ENCODE measurements at regions not wholly inside any gene's neighbourhood (a gene's known extent, or its start where the extent isn't known, plus 50 kb on each side); places are given as distances from the start of the nearest gene placed in this dataset.

GRCh38 chrX:127177966-127178365, 358.4 kb downstream of the PRR32 start (continued):
- TF ChIP-seq, protein P1, sequence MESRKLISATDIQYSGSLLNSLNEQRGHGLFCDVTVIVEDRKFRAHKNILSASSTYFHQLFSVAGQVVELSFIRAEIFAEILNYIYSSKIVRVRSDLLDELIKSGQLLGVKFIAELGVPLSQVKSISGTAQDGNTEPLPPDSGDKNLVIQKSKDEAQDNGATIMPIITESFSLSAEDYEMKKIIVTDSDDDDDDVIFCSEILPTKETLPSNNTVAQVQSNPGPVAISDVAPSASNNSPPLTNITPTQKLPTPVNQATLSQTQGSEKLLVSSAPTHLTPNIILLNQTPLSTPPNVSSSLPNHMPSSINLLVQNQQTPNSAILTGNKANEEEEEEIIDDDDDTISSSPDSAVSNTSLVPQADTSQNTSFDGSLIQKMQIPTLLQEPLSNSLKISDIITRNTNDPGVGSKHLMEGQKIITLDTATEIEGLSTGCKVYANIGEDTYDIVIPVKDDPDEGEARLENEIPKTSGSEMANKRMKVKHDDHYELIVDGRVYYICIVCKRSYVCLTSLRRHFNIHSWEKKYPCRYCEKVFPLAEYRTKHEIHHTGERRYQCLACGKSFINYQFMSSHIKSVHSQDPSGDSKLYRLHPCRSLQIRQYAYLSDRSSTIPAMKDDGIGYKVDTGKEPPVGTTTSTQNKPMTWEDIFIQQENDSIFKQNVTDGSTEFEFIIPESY (IDR thresholded peaks at IDR 0.05; ENCODE audit: extremely low read depth, insufficient replicate concordance, low read length) = no peak
- TF ChIP-seq EGR1 (IDR thresholded peaks at IDR 0.05; ENCODE audit: low read depth) (no peak), TCF7L2 (IDR thresholded peaks at IDR 0.05; ENCODE audit: borderline replicate concordance, extremely low read depth, insufficient read depth, insufficient read length) (no peak), ATF3 (IDR thresholded peaks at IDR 0.05) (no peak)

- no peak for TF ChIP-seq JUND (IDR thresholded peaks at IDR 0.05)
- H3K9me2 ChIP-seq (ENCODE audit: insufficient read depth) = no peaks in the 10 kb centered on the region
- ChIA-PET CTCF (no interaction called here), RAD21 (ENCODE audit: low non-redundant PET in 1 of 2, low total read pairs in 2 of 2, uncharacterized antibody in 2 of 2, unreplicated experiment in 2 of 2) (no interaction called here), POLR2A (no interaction called here)
- no peaks in the 10 kb centered on the region for H3K4me1 ChIP-seq (ENCODE audit: control insufficient read depth in 1 of 2, insufficient read depth in 2 of 2, low read length in 2 of 2)
- H3K9ac ChIP-seq (ENCODE audit: low read length) = no peak overlapping the region
- H4K20me1 ChIP-seq (ENCODE audit: insufficient read depth) = no peaks in the 10 kb centered on the region
- H3K27ac ChIP-seq (ENCODE audit: low read depth, low read length) = no peak overlapping the region
- no TSS peak for BruUV-seq (replicated peaks)
- no peaks in the 10 kb centered on the region for H3K79me2 ChIP-seq (ENCODE audit: insufficient read depth, low read length)
- intact Hi-C loops (cut with micrococcal nuclease) = no loop called here
- H3K36me3 ChIP-seq (ENCODE audit: control insufficient read depth in 1 of 2, insufficient read depth in 2 of 2, low read length in 2 of 2) = no peaks in the 10 kb centered on the region
- H3K4me3 ChIP-seq (replicated peaks in 1 of 2; ENCODE audit: low read depth in 1 of 2, low read length in 2 of 2) = no peak overlapping the region
- no peaks in the 10 kb centered on the region for H3K9me3 ChIP-seq (ENCODE audit: control insufficient read depth in 1 of 2, insufficient read depth in 1 of 2, low read depth in 1 of 2, low read length in 2 of 2)
- no peak for DNase-seq (ENCODE audit: low read depth, low spot score)
- ATAC-seq = no peak
- H2AFZ ChIP-seq (ENCODE audit: low read depth, low read length, poor library complexity, severe bottlenecking) = no peak overlapping the region
- H3K27me3 ChIP-seq (ENCODE audit: insufficient read depth, low read length) = no peaks in the 10 kb centered on the region
- no peak overlapping the region for H3K4me2 ChIP-seq (ENCODE audit: low read length)
Measured at GRCh38 chrX:127187095-127187494, 367.6 kb downstream of the PRR32 start.

GRCh38 chrX:127190381-127190780, 370.9 kb downstream of the PRR32 start:
- no peaks in the 10 kb centered on the region for H3K4me1 ChIP-seq (ENCODE audit: control insufficient read depth in 1 of 2, insufficient read depth in 2 of 2, low read length in 2 of 2)
- no peak overlapping the region for H3K27ac ChIP-seq (ENCODE audit: low read depth, low read length)
- H3K4me2 ChIP-seq (ENCODE audit: low read length) = no peak overlapping the region
- H3K9ac ChIP-seq (ENCODE audit: low read length) = no peak overlapping the region
- H2AFZ ChIP-seq (ENCODE audit: low read depth, low read length, poor library complexity, severe bottlenecking) = no peak overlapping the region
- no peaks in the 10 kb centered on the region for H3K79me2 ChIP-seq (ENCODE audit: insufficient read depth, low read length)
- DNase-seq (ENCODE audit: low read depth, low spot score) = no peak
- H3K4me3 ChIP-seq (replicated peaks in 1 of 2; ENCODE audit: low read depth in 1 of 2, low read length in 2 of 2) = no peak overlapping the region
- no peaks in the 10 kb centered on the region for H3K27me3 ChIP-seq (ENCODE audit: insufficient read depth, low read length)
- BruUV-seq (replicated peaks) = no TSS peak
- ChIA-PET POLR2A (no interaction called here), RAD21 (ENCODE audit: low non-redundant PET in 1 of 2, low total read pairs in 2 of 2, uncharacterized antibody in 2 of 2, unreplicated experiment in 2 of 2) (no interaction called here), CTCF (no interaction called here)
- H4K20me1 ChIP-seq (ENCODE audit: insufficient read depth) = no peaks in the 10 kb centered on the region
- no peaks in the 10 kb centered on the region for H3K9me2 ChIP-seq (ENCODE audit: insufficient read depth)
- H3K9me3 ChIP-seq (ENCODE audit: control insufficient read depth in 1 of 2, insufficient read depth in 1 of 2, low read depth in 1 of 2, low read length in 2 of 2) = no peaks in the 10 kb centered on the region
- ATAC-seq = no peak
- intact Hi-C loops (cut with micrococcal nuclease) = no loop called here
- H3K36me3 ChIP-seq (ENCODE audit: control insufficient read depth in 1 of 2, insufficient read depth in 2 of 2, low read length in 2 of 2) = no peaks in the 10 kb centered on the region
- TF ChIP-seq ATF3 (IDR thresholded peaks at IDR 0.05) = no peak
- TF ChIP-seq SRF (IDR thresholded peaks at IDR 0.05; ENCODE audit: low read depth) = no peak
- TF ChIP-seq CEBPB (IDR thresholded peaks at IDR 0.05; ENCODE audit: low read depth) = no peak
- no peak for TF ChIP-seq ZNF274 (IDR thresholded peaks at IDR 0.05; ENCODE audit: low read depth, low read length)
- TF ChIP-seq POLR2AphosphoS5 (IDR thresholded peaks at IDR 0.05; ENCODE audit: low read depth, low read length) = no peak
- TF ChIP-seq MAX (IDR thresholded peaks at IDR 0.05) = no peak
- TF ChIP-seq EZH2 (IDR thresholded peaks at IDR 0.05) = no peak
- no peak for TF ChIP-seq EGR1 (IDR thresholded peaks at IDR 0.05; ENCODE audit: low read depth)
- TF ChIP-seq, protein P2, sequence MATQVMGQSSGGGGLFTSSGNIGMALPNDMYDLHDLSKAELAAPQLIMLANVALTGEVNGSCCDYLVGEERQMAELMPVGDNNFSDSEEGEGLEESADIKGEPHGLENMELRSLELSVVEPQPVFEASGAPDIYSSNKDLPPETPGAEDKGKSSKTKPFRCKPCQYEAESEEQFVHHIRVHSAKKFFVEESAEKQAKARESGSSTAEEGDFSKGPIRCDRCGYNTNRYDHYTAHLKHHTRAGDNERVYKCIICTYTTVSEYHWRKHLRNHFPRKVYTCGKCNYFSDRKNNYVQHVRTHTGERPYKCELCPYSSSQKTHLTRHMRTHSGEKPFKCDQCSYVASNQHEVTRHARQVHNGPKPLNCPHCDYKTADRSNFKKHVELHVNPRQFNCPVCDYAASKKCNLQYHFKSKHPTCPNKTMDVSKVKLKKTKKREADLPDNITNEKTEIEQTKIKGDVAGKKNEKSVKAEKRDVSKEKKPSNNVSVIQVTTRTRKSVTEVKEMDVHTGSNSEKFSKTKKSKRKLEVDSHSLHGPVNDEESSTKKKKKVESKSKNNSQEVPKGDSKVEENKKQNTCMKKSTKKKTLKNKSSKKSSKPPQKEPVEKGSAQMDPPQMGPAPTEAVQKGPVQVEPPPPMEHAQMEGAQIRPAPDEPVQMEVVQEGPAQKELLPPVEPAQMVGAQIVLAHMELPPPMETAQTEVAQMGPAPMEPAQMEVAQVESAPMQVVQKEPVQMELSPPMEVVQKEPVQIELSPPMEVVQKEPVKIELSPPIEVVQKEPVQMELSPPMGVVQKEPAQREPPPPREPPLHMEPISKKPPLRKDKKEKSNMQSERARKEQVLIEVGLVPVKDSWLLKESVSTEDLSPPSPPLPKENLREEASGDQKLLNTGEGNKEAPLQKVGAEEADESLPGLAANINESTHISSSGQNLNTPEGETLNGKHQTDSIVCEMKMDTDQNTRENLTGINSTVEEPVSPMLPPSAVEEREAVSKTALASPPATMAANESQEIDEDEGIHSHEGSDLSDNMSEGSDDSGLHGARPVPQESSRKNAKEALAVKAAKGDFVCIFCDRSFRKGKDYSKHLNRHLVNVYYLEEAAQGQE (IDR thresholded peaks at IDR 0.05; ENCODE audit: low read depth) = no peak
- no peak for TF ChIP-seq YY1 (IDR thresholded peaks at IDR 0.05; ENCODE audit: extremely low read depth, insufficient replicate concordance, low read depth, low read length)

Data from HCT116 (cell line).